Endothelial cell of umbilical vein (primary cell): ENCODE measurements at regions not wholly inside any gene's neighbourhood (a gene's known extent, or its start where the extent isn't known, plus 50 kb on each side); places are given as distances from the start of the nearest gene placed in this dataset.

ENCODE experiments used
- BruUV-seq: library from RNA; stranded (reverse); fragments of 400-500 nt; replicated peaks from 2 replicates; lab custom pipeline; 2021; lab: Mats Ljungman, UMichigan
- CTCF ChIA-PET: fragments of 300-600, 350-600 bp; sonication (Branson Sonifier 250); formaldehyde crosslinking; loops from one replicate; lab custom pipeline; 2021; ENCODE audit warnings: antibody characterized with exemption, inconsistent platforms; lab: Charles Lee
- POLR2A ChIA-PET: fragments of 300-600, 350-600 bp; sonication (Branson Sonifier 250); formaldehyde crosslinking; loops from one replicate; lab custom pipeline; 2021; ENCODE audit warnings: antibody characterized with exemption, inconsistent platforms; lab: Charles Lee
- DNase-seq: peaks from one replicate; pipeline ENCODE4 v3.0.0-alpha.2; 2011; ENCODE audit warnings: low read depth, low spot score
- FAIRE-seq: peaks from 2 replicates; lab custom pipeline; 2011; peaks lifted over from hg19 to GRCh38; lab: Jason Lieb, UNC
- H2AFZ ChIP-seq: 2 replicates; pipeline ENCODE4 v1.6.0; 2012; ENCODE audit warnings: low read depth, low read length, control low read depth, inconsistent platforms
- H3K27ac ChIP-seq: 2 replicates; pipeline ENCODE4 v1.5.1; 2011; ENCODE audit warnings: low read depth, mild to moderate bottlenecking, control low read depth, low read length, moderate library complexity; ENCODE audit not compliant: insufficient read depth
- H3K27me3 ChIP-seq, 2 experiments: 2 replicates each; pipeline versions ENCODE4 v1.6.0 to v1.6.1; 2011; ENCODE audit warnings: low read length in 2 of 2, mixed read lengths in 1 of 2; ENCODE audit not compliant: control insufficient read depth in 2 of 2, insufficient read depth in 2 of 2
- H3K36me3 ChIP-seq, 2 experiments: 2 replicates in 1 of 2; 3 replicates in 1 of 2; pipeline ENCODE4 v1.5.1; 2011; ENCODE audit warnings: low read length in 2 of 2, mild to moderate bottlenecking in 1 of 2, moderate library complexity in 1 of 2; ENCODE audit not compliant: control insufficient read depth in 2 of 2, insufficient read depth in 2 of 2; ENCODE audit errors: extremely low read depth in 1 of 2
- H3K4me1 ChIP-seq: 3 replicates; pipeline ENCODE4 v1.5.1; 2011; ENCODE audit warnings: mild to moderate bottlenecking, low read length; ENCODE audit not compliant: control insufficient read depth, insufficient read depth; ENCODE audit errors: extremely low read depth
- H3K4me2 ChIP-seq: 2 replicates; pipeline ENCODE4 v1.6.1; 2011; ENCODE audit warnings: low read length, control low read depth, mixed read lengths; ENCODE audit not compliant: insufficient read depth
- H3K4me3 ChIP-seq, 3 experiments: fragments of 200-600 bp in 1 of 3; sonication (generic), shearing (Covaris generic) in 1 of 3; replicated peaks in 1 of 3; 2 replicates each; pipeline ENCODE4 v1.5.1; 2011 to 2016; ENCODE audit warnings: control low read depth in 3 of 3, low read length in 3 of 3, mild to moderate bottlenecking in 2 of 3, inconsistent platforms in 1 of 3, low read depth in 1 of 3, moderate library complexity in 1 of 3; ENCODE audit not compliant: insufficient read depth in 1 of 3
- H3K79me2 ChIP-seq: 2 replicates; pipeline ENCODE4 v1.6.0; 2012; ENCODE audit warnings: low read length, inconsistent platforms; ENCODE audit not compliant: control insufficient read depth, insufficient read depth
- H3K9ac ChIP-seq: replicated peaks from 2 replicates; pipeline ENCODE3; 2011; ENCODE audit warnings: low read length, control low read depth; ENCODE audit not compliant: insufficient read depth; ENCODE audit errors: extremely low read depth
- H3K9me1 ChIP-seq: replicated peaks from 3 replicates; pipeline ENCODE4 v1.6.0; 2011; ENCODE audit warnings: mild to moderate bottlenecking, low read length; ENCODE audit not compliant: control insufficient read depth, insufficient read depth; ENCODE audit errors: extremely low read depth
- H3K9me3 ChIP-seq: replicated peaks from 2 replicates; pipeline ENCODE4 v1.5.1; 2012; ENCODE audit warnings: low read length, inconsistent platforms; ENCODE audit not compliant: control insufficient read depth, insufficient read depth
- H4K20me1 ChIP-seq: replicated peaks from 2 replicates; pipeline ENCODE3; 2011; ENCODE audit warnings: mild to moderate bottlenecking, low read length; ENCODE audit not compliant: control insufficient read depth, insufficient read depth; ENCODE audit errors: extremely low read depth
- CTCF ChIP-seq, 2 donors: IDR thresholded peaks; 1 replicate in 1 of 2; 2 replicates in 1 of 2; pipeline ENCODE4 v1.5.1; 2011; ENCODE audit warnings: low read length in 2 of 2, mild to moderate bottlenecking in 2 of 2, moderate library complexity in 2 of 2, control low read depth in 1 of 2, inconsistent platforms in 1 of 2, low read depth in 1 of 2; ENCODE audit not compliant: insufficient read depth in 1 of 2; ENCODE audit errors: extremely low read depth in 1 of 2
- EZH2 ChIP-seq: IDR thresholded peaks from 2 replicates; pipeline ENCODE4 v1.6.1; 2012; ENCODE audit warnings: borderline replicate concordance, low read depth, mild to moderate bottlenecking, moderate library complexity, low read length, inconsistent platforms; ENCODE audit not compliant: severe bottlenecking
- FOS ChIP-seq: IDR thresholded peaks from 2 replicates; pipeline ENCODE4 v1.6.1; 2011; ENCODE audit warnings: mild to moderate bottlenecking, low read length, moderate library complexity, borderline replicate concordance; ENCODE audit not compliant: insufficient read depth
- GATA2 ChIP-seq: IDR thresholded peaks from 2 replicates; pipeline ENCODE4 v1.7.0; 2011; ENCODE audit warnings: low read depth, mild to moderate bottlenecking, moderate library complexity, mixed read lengths, low read length; ENCODE audit not compliant: insufficient read length, insufficient read depth
- JUN ChIP-seq: IDR thresholded peaks from 2 replicates; pipeline ENCODE4 v1.6.1; 2011; ENCODE audit warnings: borderline replicate concordance, low read depth; ENCODE audit not compliant: insufficient read length, insufficient read depth
- MYC ChIP-seq: IDR thresholded peaks from one replicate; pipeline ENCODE4 v1.6.1; 2011; ENCODE audit warnings: mild to moderate bottlenecking, low read depth, low read length
- POLR2A ChIP-seq: IDR thresholded peaks from 2 replicates; pipeline ENCODE4 v1.6.1; 2012; ENCODE audit warnings: low read depth, mild to moderate bottlenecking, control low read depth, low read length
- dilution Hi-C: fragments of 300-500 bp; cut with MboI; formaldehyde crosslinking; loops from one replicate; pipeline ENCODE4 v1.15.0; 2019; ENCODE audit warnings: low sequenced_read_pairs; ENCODE audit not compliant: extremely low pct_ligation_motif_present
- intact Hi-C: fragments of 100-400 bp; cut with micrococcal nuclease; formaldehyde crosslinking; loops from one replicate; pipeline ENCODE4 v1.10.0; 2022

GRCh38 chr4:14096396-14096965 lies 469.0 kb upstream of the BOD1L1 start:
- H3K79me2 ChIP-seq = no peaks in the 10 kb centered on the region
- no peak for DNase-seq
- H3K4me2 ChIP-seq = no peak overlapping the region
- ChIA-PET POLR2A (no interaction called here), CTCF (no interaction called here)
- FAIRE-seq = no peak
- H3K27ac ChIP-seq = no peak overlapping the region
- H4K20me1 ChIP-seq = no peaks in the 10 kb centered on the region
- no TSS peak for BruUV-seq
- H3K4me3 ChIP-seq = no peak overlapping the region
- H3K27me3 ChIP-seq = no peaks in the 10 kb centered on the region
- TF ChIP-seq GATA2 (no peak), FOS (no peak), MYC (no peak), POLR2A (no peak), JUN (no peak), EZH2 (no peak), CTCF (IDR thresholded peaks at IDR 0.05; ENCODE audit: extremely low read depth in 1 of 2, insufficient read depth in 1 of 2, low read depth in 1 of 2, low read length in 2 of 2) (no peak)
- dilution Hi-C loops (no loop called here), intact Hi-C loops (no loop called here)
- no peaks in the 10 kb centered on the region for H3K36me3 ChIP-seq
- no peak overlapping the region for H2AFZ ChIP-seq
- no peak overlapping the region for H3K9ac ChIP-seq
- H3K4me1 ChIP-seq = no peaks in the 10 kb centered on the region
- H3K9me1 ChIP-seq = no peaks in the 10 kb centered on the region
- H3K9me3 ChIP-seq = no peaks in the 10 kb centered on the region
